RWPE2 (cell line): ENCODE measurements at regions not wholly inside any gene's neighbourhood (a gene's known extent, or its start where the extent isn't known, plus 50 kb on each side); places are given as distances from the start of the nearest gene placed in this dataset.

ENCODE experiments used
- ATAC-seq: fragments of 200-7000 bp; cut with Tn5 transposase; 3 replicates; pipeline ENCODE4 v1.9.1; 2021; ENCODE audit warnings: low read depth
- DNase-seq: peaks from one replicate; pipeline ENCODE4 v3.0.0-alpha.2; 2020; ENCODE audit warnings: low spot score
- H3K27ac ChIP-seq: fragments of 450-650 bp; 2 replicates; pipeline ENCODE4 v1.5.1; 2017; ENCODE audit warnings: mild to moderate bottlenecking; ENCODE audit not compliant: poor library complexity, severe bottlenecking
- H3K27me3 ChIP-seq: fragments of 250-450 bp; sonication (Bioruptor Pico); 2 replicates; pipeline ENCODE4 v1.5.1; 2021; ENCODE audit warnings: mild to moderate bottlenecking, moderate library complexity; ENCODE audit not compliant: insufficient read depth, poor library complexity, severe bottlenecking
- H3K36me3 ChIP-seq: fragments of 250-450 bp; sonication (Bioruptor Pico); 2 replicates; pipeline ENCODE4 v1.5.1; 2020; ENCODE audit warnings: low read depth, mild to moderate bottlenecking, moderate library complexity
- H3K4me1 ChIP-seq: fragments of 250-450 bp; sonication (Bioruptor Pico); 2 replicates; pipeline ENCODE4 v1.5.1; 2021; ENCODE audit warnings: mild to moderate bottlenecking, moderate library complexity; ENCODE audit not compliant: insufficient read depth, poor library complexity, severe bottlenecking
- H3K4me3 ChIP-seq: fragments of 250-450 bp; sonication (Bioruptor Pico); 2 replicates; pipeline ENCODE4 v1.5.1; 2021; ENCODE audit warnings: mild to moderate bottlenecking, moderate library complexity; ENCODE audit not compliant: severe bottlenecking
- H3K9me3 ChIP-seq: fragments of 250-450 bp; sonication (Bioruptor Pico); 2 replicates; pipeline ENCODE4 v1.5.1; 2021; ENCODE audit warnings: mild to moderate bottlenecking, moderate library complexity; ENCODE audit not compliant: severe bottlenecking
- CTCF ChIP-seq: fragments of 450-650 bp; IDR thresholded peaks from one replicate; pipeline ENCODE4 v1.5.1; 2017; ENCODE audit warnings: mild to moderate bottlenecking, moderate library complexity; ENCODE audit not compliant: poor library complexity, severe bottlenecking

GRCh38 chr14:54038724-54039123 is 82.1 kb upstream of the BMP4 start:
- peaks cover 6% of the 10 kb centered on the region for H3K9me3 ChIP-seq
- no peaks in the 10 kb centered on the region for H3K27me3 ChIP-seq
- no peak for TF ChIP-seq CTCF
- no peak for DNase-seq
- H3K4me1 ChIP-seq: peaks cover 11% of the 10 kb centered on the region
- ATAC-seq: no peak
- H3K27ac ChIP-seq: no peak overlapping the region
- no peak overlapping the region for H3K4me3 ChIP-seq
- no peaks in the 10 kb centered on the region; the same call in 1 of the 2 replicates for H3K36me3 ChIP-seq

DNA sequence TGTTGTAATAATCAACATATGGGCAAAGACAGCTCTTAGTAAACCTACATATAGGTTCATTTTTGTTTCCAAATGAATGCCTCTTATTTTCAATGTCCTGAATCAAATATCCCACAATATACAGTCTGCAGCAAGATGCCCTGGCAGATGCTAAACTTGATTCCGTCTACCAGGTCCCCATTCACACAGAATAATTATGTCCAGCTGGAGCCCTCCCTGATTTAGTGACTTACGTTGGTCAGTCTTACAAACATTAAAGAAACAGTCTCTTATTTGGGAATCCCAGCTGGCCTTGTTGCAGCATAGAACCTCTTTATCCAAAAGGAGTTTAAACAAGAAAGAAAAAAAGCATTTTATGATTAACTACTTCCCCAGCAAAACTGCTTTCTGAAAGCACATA is 82.7 kb upstream of the BMP4 start:
- Histone ChIP-seq H3K27me3 (no peaks in the 10 kb centered on the region), H3K9me3 (peaks cover 3% of the 10 kb centered on the region), H3K27ac (no peak overlapping the region), H3K36me3 (no peaks in the 10 kb centered on the region), H3K4me1 (peaks cover 11% of the 10 kb centered on the region), H3K4me3 (no peak overlapping the region)
- DNase-seq (no peak), ATAC-seq (no peak)
- TF ChIP-seq CTCF: no peak

- TF ChIP-seq CTCF: no peak
- Histone ChIP-seq H3K27ac (no peak overlapping the region), H3K9me3 (no peaks in the 10 kb centered on the region), H3K4me3 (no peak overlapping the region), H3K4me1 (peaks cover 11% of the 10 kb centered on the region), H3K27me3 (no peaks in the 10 kb centered on the region), H3K36me3 (no peaks in the 10 kb centered on the region)
- no peak for DNase-seq
- ATAC-seq: peak; percentile 75
Observed at GRCh38 chr14:54040846-54041245, 84.2 kb upstream of the BMP4 start.

- TF ChIP-seq CTCF: no peak
- Histone ChIP-seq H3K4me3 (no peak overlapping the region), H3K36me3 (no peaks in the 10 kb centered on the region), H3K9me3 (no peaks in the 10 kb centered on the region), H3K27ac (no peak overlapping the region), H3K27me3 (no peaks in the 10 kb centered on the region), H3K4me1 (peaks cover 2% of the 10 kb centered on the region)
- ATAC-seq: no peak
- DNase-seq: no peak
Observed at GRCh38 chr14:54046250-54046649, 89.6 kb upstream of the BMP4 start.

GRCh38 chr14:54047645-54048308 is 91.2 kb upstream of the BMP4 start:
- no peak for TF ChIP-seq CTCF
- Histone ChIP-seq H3K36me3 (no peaks in the 10 kb centered on the region), H3K9me3 (no peaks in the 10 kb centered on the region), H3K4me1 (peaks cover 2% of the 10 kb centered on the region), H3K4me3 (no peak overlapping the region), H3K27ac (no peak overlapping the region), H3K27me3 (no peaks in the 10 kb centered on the region)
- ATAC-seq (no peak), DNase-seq (no peak)
